Left lobe of liver (tissue), 2 donors: ENCODE measurements at regions not wholly inside any gene's neighbourhood (a gene's known extent, or its start where the extent isn't known, plus 50 kb on each side); places are given as distances from the start of the nearest gene placed in this dataset.
A peak's percentile ranks its signal among the peaks of the same experiment; 100 is the strongest.
"Not testable (repeated sequence)": the region's sequence is repeated elsewhere in the genome, so short reads cannot be mapped to it uniquely, and the experiment has no call there.

Experiments
- ATAC-seq: fragments of 200-7000 bp; cut with Tn5 transposase; one replicate; pipeline ENCODE4 v1.9.1; 2020; ENCODE audit warnings: mild to moderate bottlenecking, moderate library complexity
- DNase-seq: peaks from one replicate; pipeline ENCODE4 v3.0.0-alpha.2; 2020; ENCODE audit warnings: low spot score
- donor health status: DM: no; HTN: no; CAD: no; lungs with moderate emphysema.
- donor health status: DM: no; HTN: yes; CAD: no.

GRCh38 chr12:68539615-68539952 lies 71.1 kb upstream of the RAP1B start:
- DNase-seq (no peak), ATAC-seq (no peak)

GRCh38 chr12:68540768-68541167 lies 69.9 kb upstream of the RAP1B start:
- not testable (repeated sequence) for DNase-seq, ATAC-seq

- not testable (repeated sequence) for DNase-seq, ATAC-seq
Measured at GRCh38 chr12:68547318-68547717, 63.4 kb upstream of the RAP1B start.

GRCh38 chr12:68552605-68553195 lies 58.0 kb upstream of the RAP1B start:
- DNase-seq, ATAC-seq: not testable (repeated sequence)

- DNase-seq: no peak
- no peak for ATAC-seq
Measured at GRCh38 chr12:68557011-68557730, 53.5 kb upstream of the RAP1B start.

- ATAC-seq (no peak), DNase-seq (no peak)
Measured at GRCh38 chr12:68559246-68559645, 51.5 kb upstream of the RAP1B start.

- ATAC-seq (peak; percentile 53), DNase-seq (no peak)
Measured at GRCh38 chr12:68559984-68560850, 50.5 kb upstream of the RAP1B start.

GRCh38 chr12:68560851-68561422 lies 49.8 kb upstream of the RAP1B start:
- ATAC-seq: no peak
- no peak for DNase-seq
